ENCODE measurements at regions not wholly inside any gene's neighbourhood (a gene's known extent, or its start where the extent isn't known, plus 50 kb on each side); places are given as distances from the start of the nearest gene placed in this dataset.

DNA sequence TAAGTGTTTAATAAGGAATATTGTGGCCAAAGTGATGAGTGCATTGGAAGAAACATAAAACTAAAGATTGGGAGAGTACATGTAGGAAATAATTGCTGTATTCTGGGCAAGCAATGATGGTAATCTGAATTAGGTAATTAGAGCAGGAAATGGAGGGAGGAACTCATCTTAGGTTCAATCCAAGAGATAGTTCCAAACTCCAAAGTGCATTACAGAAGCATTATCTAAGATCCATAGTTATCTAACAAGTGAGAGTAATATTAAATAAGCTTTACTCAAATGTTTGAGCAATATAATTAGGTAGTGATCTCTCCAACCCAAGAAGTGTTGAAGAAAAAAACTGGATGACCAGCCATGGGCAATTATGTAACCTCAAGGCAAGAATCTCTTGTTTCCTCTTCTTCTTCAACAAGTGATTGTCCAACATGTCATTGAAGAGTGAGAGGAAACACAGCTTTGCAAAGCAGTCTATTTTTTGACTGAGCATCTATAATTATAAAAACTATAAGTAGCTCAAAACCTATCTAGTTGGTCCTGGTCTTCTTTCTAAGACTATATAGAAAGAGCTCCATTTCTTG, 181.2 kb upstream of the TNFAIP3 start:
- TF ChIP-seq CTCF (IDR thresholded peaks at IDR 0.05) (no peak), POLR2A (IDR thresholded peaks at IDR 0.05) (no peak)

All from right lobe of liver (tissue), 4 donors.